ENCODE measurements at regions not wholly inside any gene's neighbourhood (a gene's known extent, or its start where the extent isn't known, plus 50 kb on each side); places are given as distances from the start of the nearest gene placed in this dataset.

DNA sequence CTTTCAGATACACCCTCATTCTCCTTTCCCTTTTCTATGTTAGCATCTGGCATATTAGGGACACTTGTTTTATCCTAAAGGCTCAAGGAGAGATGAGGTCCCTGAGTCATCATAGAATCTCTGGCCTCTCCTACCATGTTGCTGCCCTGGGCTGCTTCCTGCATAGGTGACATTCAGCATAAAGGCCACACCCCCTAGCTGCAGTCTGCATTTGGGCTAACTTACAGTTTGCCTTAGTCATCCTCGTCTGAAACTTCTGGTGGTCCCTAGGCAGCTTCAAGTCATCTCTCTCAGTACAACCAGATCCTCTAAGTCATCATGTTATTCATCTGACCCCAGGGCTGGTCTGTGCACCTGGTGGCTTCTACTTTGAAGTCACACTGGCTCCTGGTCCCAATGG, 982.7 kb upstream of the NR2F2 start:
- no peak for DNase-seq

DNA sequence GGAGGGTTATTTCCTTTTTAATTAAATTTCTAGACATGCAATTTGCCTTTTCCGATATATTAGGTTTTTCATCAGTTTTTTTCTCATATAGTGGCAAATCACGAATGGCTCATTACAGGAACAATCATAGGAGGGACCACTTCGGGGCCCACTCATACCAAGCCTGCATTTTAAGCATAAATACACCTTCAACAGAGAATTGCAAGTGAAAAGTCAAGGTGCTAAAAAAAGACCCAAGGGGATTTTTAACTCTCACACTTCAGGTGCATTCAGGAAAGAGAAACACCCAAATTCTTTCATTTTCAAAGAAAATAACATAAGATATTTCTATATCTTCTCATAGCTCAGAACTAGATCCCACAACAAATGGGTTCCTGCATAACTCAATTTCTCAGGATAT, 979.6 kb upstream of the NR2F2 start:
- DNase-seq, result no peak

DNA sequence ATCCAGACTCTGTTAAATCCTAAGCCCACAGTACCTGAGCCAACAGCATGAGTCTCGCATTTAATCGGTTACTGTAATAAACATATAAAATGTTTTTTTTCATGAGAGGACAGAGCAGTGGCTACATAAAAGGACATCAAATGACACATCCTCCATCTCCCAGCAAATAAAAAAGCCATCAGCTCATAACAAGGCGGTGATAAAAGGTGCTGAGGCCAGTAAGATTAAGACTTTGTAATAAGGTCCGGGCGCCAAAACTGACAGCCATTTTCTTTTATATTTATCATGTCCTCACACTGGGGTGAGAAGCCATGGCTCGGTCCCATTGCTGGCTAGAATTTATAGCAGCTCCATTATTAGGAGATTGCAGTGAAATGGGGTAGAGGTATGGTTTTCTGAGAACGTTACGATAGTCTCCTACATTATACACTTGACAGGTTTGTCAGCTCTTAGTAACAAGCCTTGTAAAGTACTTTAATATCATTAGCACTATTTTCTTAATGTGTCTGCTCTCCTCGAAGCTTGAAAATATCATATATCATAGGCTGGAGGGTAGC, 977.8 kb upstream of the NR2F2 start:
- DNase-seq, result no peak

DNA sequence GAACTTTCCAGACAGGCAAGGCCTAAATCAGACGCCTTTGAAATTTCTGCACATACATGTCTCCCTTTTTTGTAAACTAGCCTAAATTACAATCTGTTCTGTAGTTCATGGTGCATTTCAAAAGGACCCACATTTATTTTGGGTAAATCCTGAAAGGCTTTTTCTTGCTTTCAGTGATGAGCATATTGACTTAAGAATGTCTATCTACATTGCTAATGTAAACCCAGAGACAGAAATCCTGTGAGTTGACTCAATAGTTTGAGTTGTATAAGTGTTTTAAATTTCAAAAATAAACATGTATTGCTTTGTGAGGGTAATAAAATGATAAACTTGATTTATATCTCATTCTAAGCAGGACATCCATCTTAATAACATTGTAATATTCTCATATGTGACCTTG, 977.0 kb upstream of the NR2F2 start:
- no peak for DNase-seq

DNA sequence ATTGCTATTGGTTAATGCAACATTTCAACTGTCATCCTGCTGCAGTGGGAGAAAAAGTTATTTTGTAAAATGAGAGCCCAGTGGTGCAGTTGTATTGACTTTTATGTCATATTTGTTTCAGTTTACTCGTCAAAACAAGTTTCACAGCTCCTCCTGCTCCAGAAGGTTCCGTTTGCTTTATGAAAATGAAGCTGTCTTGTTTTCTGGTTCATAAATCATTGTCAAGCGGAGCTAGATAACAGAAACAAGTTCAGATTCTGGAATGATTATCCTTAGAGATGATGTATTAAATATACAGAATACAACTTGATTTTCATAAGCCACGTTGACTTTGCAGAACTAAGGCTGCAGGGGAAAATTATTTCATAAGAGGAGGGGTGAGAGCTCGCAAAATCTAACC, 970.5 kb upstream of the NR2F2 start:
- DNase-seq, result no peak

DNA sequence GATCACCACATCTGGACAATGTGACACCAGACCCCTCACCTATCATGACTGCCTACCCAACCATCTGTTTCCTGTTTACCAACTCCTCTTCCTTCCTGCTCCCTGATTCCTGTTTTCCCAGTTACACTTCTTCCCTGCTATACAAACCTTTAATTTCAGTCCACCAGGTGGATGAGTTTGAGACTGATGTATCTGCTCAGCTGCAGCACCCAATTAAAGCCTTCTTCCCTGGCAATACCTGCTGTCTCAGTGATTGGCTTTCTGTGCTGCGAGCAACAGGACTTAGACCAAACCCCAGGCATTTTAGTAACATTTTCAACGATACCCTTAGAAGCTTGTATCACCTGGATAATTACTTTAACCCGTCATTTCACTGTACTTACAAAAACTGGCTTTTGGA, 968.2 kb upstream of the NR2F2 start:
- no peak for DNase-seq

DNA sequence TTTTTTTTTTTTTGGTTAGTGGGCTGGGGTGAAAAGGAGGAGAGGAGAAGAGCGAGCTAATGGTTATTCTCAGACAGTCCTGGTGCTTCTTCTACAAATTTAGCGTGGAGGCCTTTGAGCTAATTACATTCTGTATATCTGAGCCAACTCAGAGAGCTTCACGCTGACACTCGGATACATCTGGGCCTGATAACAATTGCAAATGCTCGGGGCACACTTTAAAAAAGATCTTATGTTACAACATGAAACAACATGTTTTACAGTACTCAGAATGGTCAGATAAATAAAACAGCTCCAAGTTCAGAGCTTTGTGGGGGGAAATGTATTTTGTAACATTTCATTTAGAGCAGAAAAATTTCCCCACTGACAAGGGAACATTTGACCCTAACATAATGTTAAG, 966.9 kb upstream of the NR2F2 start:
- no peak for DNase-seq

DNA sequence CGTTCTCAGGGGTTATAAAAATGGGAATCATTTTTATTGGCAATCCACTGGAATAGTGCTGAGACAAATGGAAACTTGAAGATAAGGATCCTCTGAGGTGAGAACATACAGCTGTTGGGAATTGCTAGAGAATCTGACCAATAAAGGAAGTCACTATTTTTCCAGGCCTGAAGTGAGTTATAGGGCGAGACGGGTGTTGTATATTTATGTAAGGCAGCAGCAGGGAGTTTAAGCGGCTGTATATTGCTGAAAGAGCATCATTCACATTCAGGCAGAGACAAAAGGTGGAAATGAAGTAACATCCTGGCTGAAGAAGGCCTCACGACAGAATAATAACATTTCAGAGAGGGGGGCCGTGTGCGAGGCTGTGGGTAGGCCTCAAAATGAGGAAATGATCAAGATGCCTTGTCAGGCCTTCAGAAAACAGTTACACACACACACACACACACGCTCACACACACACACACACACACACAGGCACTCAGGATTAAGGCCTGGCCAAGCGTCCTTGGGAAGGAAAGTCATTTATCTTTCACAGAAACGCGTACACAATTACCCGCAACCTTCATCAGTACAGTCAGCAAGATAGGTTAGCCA, 964.9 kb upstream of the NR2F2 start:
- no peak for DNase-seq

DNA sequence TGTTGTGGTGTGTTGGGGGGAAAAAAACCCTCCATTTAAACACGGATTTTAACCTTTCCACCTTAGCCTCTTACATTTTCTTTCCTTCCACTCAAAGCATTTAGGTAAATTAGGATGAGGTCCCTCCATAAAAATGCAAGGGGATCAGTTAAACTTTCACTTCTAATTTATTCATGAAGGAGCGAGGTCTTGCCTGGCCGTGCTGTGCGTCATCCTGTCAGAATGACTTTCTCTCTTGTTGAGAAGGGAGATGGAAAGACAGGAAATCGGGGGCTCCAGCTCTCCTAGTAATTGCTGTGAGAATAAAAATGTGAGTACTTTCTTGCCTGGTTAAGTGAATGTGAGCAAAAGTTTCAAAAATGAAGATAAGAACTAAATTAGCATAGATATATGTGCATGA, 962.3 kb upstream of the NR2F2 start:
- no peak for DNase-seq

DNA sequence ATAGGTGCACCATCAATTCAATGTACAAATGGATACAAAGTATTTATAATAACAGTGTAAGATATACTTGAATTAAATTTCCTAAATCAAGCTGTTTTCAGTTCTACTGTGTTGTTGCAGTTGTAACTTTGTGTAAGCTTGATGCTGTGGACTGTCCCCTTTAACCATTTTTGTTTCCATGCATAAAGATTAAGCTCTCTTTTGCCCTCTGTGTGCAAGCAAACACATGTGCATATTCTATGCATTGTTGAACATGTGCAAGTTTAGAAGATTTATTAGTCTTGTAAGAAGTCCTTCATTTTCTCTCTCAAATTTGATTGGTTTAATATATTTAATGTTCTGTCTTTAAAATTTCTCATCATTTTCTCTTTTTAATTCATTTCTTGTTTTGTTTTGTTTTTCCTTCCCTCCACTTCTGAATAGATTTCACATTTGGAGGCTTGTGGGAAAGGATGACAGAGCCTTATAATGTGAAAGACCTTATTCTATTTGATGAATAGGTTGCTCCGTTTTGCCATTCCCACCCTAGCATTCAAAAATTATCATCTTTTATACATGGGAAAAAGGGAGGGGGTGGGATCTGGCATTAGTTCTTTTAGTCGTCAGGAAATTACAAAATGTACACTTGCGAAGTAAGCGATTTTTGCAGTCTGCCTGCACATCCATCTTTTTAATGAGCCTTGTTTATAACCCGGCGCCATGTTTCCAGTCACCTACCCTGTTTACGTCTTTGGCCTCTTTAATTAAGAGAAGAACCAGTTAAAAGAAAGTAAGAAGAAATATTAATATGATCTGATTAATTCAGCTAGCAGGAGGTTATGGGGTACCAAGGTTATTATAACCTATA, 961.5 kb upstream of the NR2F2 start:
- no peak for DNase-seq

DNA sequence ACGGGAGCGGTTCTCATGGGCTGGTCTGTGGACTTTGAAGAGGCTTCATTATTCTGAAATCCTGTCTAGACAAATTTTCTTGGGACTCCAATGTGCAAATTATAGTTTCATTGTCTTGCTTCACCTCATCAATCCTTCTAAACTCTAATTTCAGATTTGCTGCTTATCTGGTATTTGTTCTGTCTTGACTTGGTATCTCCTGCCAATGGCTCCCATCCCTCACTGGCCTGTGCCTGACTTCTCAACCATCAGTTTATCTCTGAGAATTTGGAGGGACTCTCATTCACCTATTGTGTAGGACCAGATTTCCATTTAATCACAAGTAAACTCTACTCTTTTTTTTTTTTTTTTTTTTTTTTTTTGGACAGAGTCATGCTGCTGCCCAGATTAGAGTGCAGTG, 960.2 kb upstream of the NR2F2 start:
- no peak for DNase-seq

DNA sequence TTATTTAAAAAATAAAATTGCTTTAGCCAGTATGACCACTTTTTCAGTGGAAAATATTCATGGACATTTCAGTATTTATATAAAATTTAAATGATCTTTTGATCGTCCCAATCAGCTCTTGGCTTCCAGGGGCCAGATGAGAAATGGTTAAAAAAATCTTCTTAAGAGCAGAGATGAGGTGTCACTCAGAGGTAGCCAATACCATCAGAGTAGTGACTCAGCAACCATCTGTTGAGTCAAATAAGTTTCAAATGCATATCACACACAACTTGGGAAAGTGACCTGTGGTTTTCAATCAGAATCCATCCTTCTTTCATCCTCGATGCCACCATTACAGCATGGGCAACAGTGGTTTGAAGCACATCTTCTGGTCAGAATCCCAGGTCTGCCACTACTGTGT, 958.8 kb upstream of the NR2F2 start:
- no peak for DNase-seq

DNA sequence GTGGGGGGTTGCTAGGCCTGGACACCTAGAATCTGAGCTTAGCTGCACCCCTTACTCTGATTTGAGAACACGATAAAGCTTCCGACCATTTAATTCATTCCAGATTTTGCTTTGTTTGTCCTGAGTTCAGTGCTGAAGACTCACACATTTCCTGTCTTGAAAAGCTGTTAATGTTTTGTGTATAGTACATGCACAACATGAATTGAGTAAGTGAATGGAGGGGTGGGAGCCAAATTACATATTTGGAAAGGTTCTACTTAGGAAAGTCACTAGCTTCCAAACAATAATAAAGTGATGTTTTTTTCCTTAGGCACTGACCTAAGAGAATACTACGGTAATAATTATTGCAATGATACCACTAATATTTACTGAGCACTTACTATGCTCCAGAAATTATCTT, 955.2 kb upstream of the NR2F2 start:
- DNase-seq, result no peak

DNA sequence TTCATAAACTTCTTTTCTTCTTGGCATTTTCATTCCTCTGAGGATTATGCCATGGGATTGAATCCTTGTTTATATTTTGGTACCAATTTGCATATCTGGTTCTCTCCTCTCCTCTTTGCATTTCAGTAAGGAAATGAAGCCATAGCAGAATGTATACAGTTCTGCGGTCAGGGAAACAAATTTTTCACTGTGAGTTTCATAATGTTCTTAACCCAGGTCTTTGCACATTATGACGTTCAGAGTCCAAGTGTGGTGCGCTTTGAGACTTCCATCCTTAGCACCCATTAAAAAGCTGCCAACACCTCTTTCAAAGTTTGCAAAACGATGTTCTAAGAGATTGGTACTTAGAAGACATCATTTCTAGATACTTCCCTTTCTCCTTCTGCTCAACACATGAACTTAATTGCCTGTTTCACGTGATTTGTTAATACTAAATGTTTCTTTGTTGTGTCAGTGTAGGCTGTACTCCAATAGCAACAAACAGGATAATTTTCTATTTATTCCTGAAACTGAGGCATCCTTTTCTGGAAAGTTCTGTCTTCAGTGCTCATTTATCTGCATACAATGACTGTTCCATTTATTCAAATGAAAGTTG, 953.1 kb upstream of the NR2F2 start:
- DNase-seq, result no peak

DNA sequence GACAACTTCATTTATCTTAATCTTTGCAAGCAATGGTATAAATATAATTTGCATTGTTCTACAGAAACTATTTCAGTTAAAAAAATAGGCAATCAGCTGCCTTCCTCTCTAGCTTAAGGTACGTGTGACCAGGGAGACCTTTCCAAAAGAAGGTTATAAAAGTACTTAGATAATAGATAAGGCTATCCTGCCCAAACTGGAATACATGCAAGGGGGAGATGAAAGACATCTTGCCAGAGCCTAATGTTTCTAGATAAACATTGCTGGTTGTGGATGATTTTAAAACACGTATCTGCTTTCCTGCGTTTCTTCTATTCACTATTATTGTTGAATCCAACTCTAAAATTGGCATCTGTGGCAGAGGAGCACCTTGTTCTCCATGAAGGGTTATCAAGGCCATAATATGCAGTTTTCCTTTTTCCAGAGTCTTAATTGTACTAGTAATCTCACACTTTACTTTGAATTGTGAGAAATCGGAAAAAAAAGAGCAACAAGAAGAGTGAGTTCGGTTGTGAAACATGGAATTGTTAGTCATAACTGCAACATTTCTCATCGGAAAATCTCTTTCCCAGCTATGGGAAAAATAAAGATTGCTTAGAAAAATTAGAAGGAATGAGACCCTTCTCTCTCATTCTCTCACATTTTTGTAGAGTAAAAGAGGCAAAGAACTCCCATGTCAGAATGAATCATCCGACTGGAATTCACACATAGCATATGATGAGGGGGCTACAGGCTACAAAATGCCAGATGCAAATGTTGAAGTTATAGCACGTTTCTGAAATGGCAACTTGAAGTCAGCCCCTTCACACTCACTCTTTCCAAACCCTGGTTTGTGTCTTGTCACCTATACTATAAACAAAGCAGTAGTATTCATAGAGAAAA, 936.1 kb upstream of the NR2F2 start:
- DNase-seq, result no peak

DNA sequence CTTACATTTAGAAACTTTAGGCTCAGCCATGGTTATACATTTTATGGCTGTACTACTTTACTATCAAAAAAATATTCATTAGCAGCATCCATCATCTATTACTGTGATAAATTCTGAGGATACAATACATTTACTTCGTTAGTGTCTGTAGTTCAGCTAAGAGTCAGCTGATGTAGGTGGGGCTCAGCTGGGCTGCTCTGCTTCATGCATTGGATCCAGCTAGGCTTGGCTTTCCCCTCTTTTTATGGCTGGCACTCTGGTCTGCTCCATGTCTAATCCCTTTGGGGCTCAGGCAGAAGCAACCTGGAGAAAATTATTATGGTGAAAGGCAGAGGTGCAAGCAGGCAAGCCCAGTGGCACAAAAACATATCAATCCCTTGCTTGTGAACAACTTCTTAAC, 930.1 kb upstream of the NR2F2 start:
- no peak for DNase-seq

DNA sequence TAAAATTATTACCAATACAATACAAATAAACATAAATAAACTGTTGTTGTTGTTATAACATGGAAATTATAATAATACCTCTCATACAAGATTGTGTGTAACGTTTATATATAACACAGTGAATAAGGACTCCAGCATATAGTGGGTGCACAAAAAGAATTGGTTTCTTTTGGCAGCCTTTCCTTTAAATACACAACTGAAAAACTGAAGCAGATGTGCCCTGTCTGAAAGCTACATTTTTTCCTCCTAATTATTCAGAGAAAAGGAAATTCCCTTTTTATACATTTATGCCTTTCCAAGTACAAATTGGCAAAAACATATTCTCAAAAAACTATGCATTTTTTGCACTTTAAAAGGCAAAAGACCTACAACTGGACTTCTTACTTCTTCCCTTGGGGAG, 928.9 kb upstream of the NR2F2 start:
- no peak for DNase-seq

DNA sequence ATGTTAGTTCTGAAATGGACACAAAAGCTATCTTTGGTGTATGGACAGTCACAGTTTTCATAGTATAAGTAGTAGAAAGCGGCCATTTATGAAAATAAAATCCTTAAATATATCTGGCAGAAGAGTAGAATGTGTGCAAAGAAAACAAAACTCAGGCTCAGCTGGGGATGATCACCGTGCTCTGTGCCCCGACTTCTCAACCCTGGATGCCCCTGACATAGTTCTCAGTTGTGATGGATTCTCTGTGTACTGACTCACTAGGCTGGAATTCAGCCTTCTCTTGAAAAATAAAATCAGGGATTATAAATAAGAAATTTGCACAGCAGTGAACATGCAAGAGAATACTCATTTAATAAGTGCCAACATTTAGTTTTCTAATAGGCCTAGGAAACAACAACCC, 925.1 kb upstream of the NR2F2 start:
- DNase-seq, result no peak

DNA sequence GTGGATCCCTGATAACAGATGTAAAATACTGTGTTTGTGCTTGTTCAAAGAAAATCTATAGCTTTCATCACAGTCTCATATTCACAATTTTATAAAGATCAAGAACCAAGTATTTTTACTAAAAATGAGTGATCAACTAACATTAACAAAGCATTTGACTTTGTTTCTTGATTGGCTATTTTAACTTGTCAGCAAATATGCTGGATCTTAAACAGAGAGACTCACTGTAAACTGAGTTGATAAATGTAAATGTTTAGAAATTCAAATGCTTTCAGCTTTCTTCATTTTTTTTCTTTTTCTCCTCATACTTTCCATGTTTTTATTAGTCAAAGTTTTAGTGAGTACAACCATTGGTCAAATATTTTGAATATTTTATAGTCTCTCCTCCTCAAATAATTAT, 923.0 kb upstream of the NR2F2 start:
- no peak for DNase-seq

DNA sequence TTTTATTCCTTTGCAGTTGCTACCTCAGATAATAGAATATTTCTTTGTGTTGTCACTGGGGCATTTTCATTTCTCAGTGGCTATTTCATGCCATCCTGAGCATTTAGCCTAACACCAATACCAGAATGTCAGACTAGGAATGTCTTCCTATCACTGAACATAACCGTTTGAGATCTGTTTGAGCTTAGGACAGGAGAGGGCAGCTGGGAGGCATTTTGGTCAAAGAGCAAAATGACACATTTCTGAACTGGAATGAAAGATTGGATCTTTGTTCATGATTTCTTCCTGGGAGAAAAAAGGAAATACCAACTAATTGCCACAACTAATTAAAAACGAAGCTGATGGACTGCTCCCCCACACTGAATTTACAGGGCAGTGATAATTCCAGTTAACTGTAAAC, 921.3 kb upstream of the NR2F2 start:
- no peak for DNase-seq

DNA sequence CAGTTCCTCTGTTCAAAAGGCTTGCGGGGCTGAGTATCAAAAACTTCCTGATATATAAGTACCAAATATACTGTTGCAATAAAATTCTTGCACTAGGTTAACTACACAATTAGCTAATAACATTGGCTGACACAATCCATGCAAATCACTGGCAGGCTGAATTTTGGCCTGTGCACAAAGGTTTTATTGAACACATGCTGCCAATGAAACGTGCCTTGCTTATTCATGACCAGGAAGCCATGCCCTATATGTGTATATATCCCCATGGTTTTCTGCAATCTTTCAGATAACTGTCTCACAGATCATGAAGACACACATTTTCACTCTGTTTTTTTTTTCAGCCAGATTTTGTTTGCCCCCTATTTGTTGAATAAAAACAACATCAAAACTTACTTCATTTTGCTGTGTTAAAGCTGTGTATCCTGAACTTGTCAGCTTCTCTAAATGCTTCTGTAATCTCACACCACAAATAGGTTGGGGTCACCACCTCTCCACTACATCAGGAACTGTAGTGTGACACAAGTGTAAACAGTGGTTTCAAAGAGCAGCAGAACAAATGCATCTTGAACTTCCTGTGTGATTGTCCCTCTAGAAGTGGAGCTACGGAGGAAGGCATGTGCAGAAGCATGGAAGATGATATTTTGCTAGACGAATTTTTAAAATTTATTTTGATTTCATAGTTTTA, 920.7 kb upstream of the NR2F2 start:
- DNase-seq, result no peak

DNA sequence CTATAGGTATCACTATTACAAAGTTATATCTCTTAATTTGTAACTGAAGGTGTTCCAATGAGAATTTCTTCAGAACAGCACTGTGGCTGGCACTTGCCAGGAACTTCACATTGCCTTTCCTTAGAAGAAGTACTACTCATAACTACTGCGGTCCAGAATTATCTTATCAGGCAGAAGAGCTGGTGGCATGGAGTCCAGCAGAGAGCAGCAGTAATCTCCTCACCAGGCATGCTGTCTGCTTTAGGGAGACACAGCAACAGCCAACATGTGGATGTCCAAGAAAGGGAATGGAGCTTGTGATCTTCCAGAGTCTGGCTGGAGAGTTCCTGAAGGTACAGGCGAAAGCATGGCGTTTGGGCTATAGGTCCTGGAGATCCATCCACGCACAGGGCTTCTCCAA, 919.7 kb upstream of the NR2F2 start:
- no peak for DNase-seq
